ENCODE measurements at regions not wholly inside any gene's neighbourhood (a gene's known extent, or its start where the extent isn't known, plus 50 kb on each side); places are given as distances from the start of the nearest gene placed in this dataset.

DNA sequence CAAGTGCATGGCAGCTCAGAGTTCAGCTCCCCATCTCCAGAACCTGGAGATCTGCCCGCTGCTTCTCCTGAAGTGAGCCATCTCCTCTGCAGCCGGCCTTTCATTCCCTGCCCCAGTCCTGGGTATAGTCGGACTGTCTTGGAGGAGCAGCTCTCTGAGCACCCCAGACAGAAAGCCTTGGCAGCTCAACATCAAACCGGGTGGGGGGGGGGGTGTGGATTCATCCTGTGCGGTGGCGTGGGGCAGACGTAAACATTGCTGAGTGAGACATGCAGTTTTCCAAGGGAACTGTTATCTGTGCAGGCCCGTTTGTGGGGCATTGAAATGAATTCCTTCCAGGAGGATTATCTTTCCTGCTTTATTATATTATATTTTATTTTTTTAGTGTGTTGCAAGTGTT, 125.9 kb upstream of the MYCN start:
- H3K4me1 Mint-ChIP-seq (ENCODE audit: low read depth), result no peaks in the 10 kb centered on the region
- no peak overlapping the region for H3K4me3 Mint-ChIP-seq
- CTCF ChIA-PET, result no interaction called here
- DNase-seq (no peak), ATAC-seq (no peak)
- H3K9me3 Mint-ChIP-seq, result no peaks in the 10 kb centered on the region
- H3K27ac Mint-ChIP-seq, result no peak overlapping the region
- H3K27me3 Mint-ChIP-seq, result peaks cover 30% of the 10 kb centered on the region
- TF ChIP-seq, protein P1, sequence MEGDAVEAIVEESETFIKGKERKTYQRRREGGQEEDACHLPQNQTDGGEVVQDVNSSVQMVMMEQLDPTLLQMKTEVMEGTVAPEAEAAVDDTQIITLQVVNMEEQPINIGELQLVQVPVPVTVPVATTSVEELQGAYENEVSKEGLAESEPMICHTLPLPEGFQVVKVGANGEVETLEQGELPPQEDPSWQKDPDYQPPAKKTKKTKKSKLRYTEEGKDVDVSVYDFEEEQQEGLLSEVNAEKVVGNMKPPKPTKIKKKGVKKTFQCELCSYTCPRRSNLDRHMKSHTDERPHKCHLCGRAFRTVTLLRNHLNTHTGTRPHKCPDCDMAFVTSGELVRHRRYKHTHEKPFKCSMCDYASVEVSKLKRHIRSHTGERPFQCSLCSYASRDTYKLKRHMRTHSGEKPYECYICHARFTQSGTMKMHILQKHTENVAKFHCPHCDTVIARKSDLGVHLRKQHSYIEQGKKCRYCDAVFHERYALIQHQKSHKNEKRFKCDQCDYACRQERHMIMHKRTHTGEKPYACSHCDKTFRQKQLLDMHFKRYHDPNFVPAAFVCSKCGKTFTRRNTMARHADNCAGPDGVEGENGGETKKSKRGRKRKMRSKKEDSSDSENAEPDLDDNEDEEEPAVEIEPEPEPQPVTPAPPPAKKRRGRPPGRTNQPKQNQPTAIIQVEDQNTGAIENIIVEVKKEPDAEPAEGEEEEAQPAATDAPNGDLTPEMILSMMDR (IDR thresholded peaks at IDR 0.05), result no peak
- H3K36me3 Mint-ChIP-seq (ENCODE audit: low read depth), result no peaks in the 10 kb centered on the region
- POLR2A ChIA-PET, result no interaction called here
- intact Hi-C loops (cut with micrococcal nuclease), result no loop called here

DNA sequence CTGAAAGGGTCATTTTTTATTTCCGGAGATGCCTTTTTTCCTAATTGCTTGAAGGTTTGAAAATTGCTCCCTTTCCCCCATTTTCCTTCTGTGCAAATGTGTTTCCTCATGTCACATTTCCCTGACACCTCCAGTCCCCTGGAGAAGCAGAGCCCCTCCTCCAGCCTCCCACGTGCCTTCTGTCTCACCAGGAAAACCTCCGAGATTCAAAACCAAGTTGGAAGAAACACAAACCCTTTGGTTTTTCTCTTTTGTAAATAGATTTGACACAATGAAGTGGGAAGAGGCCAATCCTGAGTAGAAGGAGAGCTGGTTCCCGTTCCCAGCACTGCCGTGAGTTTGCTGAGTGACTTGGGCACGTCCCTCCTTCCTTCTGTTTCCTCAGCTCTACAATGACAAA, 125.4 kb upstream of the MYCN start:
- no peak overlapping the region for H3K4me3 Mint-ChIP-seq
- TF ChIP-seq, protein P1 (IDR thresholded peaks at IDR 0.05), result no peak
- no peak overlapping the region for H3K27ac Mint-ChIP-seq
- DNase-seq, result no peak
- H3K27me3 Mint-ChIP-seq, result peaks cover 34% of the 10 kb centered on the region
- intact Hi-C loops (cut with micrococcal nuclease), result no loop called here
- H3K4me1 Mint-ChIP-seq (ENCODE audit: low read depth), result no peaks in the 10 kb centered on the region
- CTCF ChIA-PET, result no interaction called here
- POLR2A ChIA-PET, result no interaction called here
- no peaks in the 10 kb centered on the region for H3K9me3 Mint-ChIP-seq
- H3K36me3 Mint-ChIP-seq (ENCODE audit: low read depth), result no peaks in the 10 kb centered on the region
- no peak for ATAC-seq

DNA sequence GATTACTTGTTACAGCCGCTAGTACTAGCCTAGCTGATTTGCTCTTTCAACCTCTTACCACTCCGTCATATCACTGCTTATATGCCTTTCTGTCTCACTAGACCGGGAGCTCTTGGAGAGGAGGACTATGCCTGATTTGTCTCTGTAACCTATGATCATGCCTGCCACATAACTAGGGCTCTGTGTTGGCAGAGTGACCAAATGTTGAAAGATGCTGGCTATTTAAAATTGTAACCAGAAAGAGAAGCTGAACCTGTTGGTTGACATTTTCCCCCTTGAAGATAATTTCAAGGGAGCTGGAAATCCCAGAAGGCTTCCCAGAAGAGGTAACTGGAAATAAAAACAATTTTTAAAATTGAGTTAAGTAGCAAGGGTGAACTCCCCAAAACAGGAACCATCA, 124.1 kb upstream of the MYCN start:
- POLR2A ChIA-PET, result no interaction called here
- ATAC-seq (no peak), DNase-seq (no peak)
- TF ChIP-seq, protein P1 (IDR thresholded peaks at IDR 0.05), result no peak
- CTCF ChIA-PET, result no interaction called here
- H3K4me1 Mint-ChIP-seq (ENCODE audit: low read depth), result no peaks in the 10 kb centered on the region
- H3K36me3 Mint-ChIP-seq (ENCODE audit: low read depth), result no peaks in the 10 kb centered on the region
- H3K27ac Mint-ChIP-seq, result no peak overlapping the region
- H3K27me3 Mint-ChIP-seq, result peaks cover 37% of the 10 kb centered on the region
- H3K4me3 Mint-ChIP-seq, result no peak overlapping the region
- intact Hi-C loops (cut with micrococcal nuclease), result no loop called here
- no peaks in the 10 kb centered on the region for H3K9me3 Mint-ChIP-seq

DNA sequence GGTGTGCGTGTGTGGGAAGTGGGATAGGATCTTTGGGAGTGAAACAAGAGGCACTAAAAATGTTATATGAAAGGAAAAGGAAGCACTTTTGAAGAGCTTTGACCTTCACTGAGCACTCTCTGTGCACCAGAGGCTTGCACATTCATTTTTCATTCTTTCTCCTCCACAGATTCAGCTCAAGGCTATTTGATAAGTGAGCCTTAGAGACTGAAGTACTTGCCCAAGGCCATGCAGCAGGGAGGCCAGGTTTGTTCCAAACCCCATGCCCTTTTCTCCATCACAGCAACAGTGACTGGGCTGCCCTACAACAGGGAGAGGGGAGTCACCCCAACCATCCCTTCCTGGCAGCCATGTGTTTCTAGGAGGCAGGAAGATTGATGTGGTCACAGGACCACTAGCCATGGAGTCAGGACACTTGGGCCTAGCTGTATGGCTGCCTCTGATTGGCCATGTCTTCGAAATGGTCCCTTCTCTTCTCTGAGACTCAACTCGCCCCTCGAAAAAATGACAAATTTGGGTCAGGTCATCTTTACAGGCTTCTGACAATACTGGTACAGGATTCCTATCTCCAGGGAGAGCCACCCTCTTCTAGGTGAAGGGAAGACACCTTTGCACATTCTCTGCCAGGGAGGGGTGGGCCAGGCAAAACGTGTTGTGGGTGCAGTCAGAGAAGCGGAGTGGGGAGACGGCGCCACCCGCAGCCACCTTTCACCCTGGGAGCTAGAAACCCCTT, 123.5 kb upstream of the MYCN start:
- ChIA-PET CTCF (no interaction called here), POLR2A (no interaction called here)
- no peak for DNase-seq
- peaks cover 37% of the 10 kb centered on the region for H3K27me3 Mint-ChIP-seq
- H3K4me1 Mint-ChIP-seq (ENCODE audit: low read depth), result no peaks in the 10 kb centered on the region
- no peak overlapping the region for H3K27ac Mint-ChIP-seq
- no peaks in the 10 kb centered on the region for H3K9me3 Mint-ChIP-seq
- intact Hi-C loops (cut with micrococcal nuclease), result no loop called here
- H3K36me3 Mint-ChIP-seq (ENCODE audit: low read depth), result no peaks in the 10 kb centered on the region
- no peak for ATAC-seq
- H3K4me3 Mint-ChIP-seq, result no peak overlapping the region
- TF ChIP-seq, protein P1 (IDR thresholded peaks at IDR 0.05), result no peak

DNA sequence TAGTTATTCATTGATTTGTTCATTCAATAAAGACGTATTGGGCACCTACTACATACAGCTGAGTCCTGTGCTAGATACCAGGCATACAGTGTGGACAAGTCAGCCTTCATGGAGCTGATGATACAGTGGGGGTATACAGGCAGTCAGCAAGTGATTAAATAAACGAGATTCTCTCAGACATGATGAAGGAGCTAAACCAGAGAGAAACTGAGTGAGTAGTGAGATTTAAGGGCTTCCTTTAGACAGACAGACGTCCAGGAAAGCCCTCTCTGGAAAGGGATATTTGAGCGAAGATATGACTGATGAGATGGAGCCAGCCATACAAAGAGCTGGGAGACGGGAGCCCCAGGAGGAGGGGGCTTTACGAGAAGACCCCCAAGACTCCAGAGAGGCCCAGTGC, 122.6 kb upstream of the MYCN start:
- Mint-ChIP-seq H3K27ac (no peak overlapping the region), H3K4me1 (ENCODE audit: low read depth) (no peaks in the 10 kb centered on the region), H3K36me3 (ENCODE audit: low read depth) (no peaks in the 10 kb centered on the region), H3K27me3 (peaks cover 37% of the 10 kb centered on the region), H3K4me3 (no peak overlapping the region), H3K9me3 (no peaks in the 10 kb centered on the region)
- TF ChIP-seq, protein P1 (IDR thresholded peaks at IDR 0.05), result no peak
- intact Hi-C loops (cut with micrococcal nuclease), result no loop called here
- DNase-seq (no peak), ATAC-seq (no peak)
- ChIA-PET POLR2A (no interaction called here), CTCF (no interaction called here)

All from activated CD8-positive, alpha-beta T cell treated with anti-CD3 and anti-CD28 coated beads for 36 hours (primary cell).